ENCODE measurements at regions not wholly inside any gene's neighbourhood (a gene's known extent, or its start where the extent isn't known, plus 50 kb on each side); places are given as distances from the start of the nearest gene placed in this dataset.

DNA sequence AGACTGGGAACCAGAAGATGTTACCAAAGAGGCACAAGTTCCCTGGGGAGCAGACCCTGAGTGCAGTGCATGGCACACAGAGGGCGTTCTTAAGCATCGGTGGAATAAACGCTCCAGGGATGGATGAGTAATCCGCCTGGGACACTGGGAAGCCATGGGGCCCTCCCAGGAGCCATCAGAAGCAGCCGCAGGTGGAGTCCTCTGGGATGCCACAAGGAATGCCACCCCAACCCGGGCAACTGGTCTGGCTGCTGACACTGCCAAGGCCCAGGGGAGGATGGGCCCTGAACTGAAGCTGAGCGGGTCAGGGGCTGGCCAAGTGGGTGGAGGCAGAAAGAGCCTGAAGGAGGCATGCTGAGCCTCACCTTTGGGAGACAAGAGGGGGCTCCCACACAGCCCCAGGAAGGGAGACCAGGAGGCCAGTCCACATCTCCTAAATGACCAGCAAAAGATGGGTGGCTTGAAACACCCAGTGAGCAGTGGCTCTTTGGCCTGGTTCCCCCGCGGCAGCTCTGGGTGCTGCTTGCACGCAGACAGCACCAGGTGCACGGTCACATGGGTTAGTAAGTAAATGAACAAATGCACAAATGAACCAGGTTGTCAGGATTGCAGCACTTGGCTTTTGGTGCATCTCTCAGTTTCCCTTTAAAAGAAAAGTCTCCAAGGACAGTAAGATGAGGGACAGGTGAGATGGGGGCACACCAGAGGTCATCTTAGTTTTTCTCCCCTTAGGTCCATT is 141.3 kb upstream of the ZMIZ1 start:
- Histone ChIP-seq H3K27me3 (ENCODE audit: low read depth) (no peaks in the 10 kb centered on the region), H3K9me3 (no peaks in the 10 kb centered on the region), H3K4me3 (no peak overlapping the region), H3K4me1 (no peaks in the 10 kb centered on the region), H3K36me3 (replicated peaks) (no peaks in the 10 kb centered on the region)
- no peak for DNase-seq (ENCODE audit: low spot score in 2 of 2)
- in situ Hi-C loops (cut with MboI; ENCODE audit: low sequenced_read_pairs), result no loop called here

DNA sequence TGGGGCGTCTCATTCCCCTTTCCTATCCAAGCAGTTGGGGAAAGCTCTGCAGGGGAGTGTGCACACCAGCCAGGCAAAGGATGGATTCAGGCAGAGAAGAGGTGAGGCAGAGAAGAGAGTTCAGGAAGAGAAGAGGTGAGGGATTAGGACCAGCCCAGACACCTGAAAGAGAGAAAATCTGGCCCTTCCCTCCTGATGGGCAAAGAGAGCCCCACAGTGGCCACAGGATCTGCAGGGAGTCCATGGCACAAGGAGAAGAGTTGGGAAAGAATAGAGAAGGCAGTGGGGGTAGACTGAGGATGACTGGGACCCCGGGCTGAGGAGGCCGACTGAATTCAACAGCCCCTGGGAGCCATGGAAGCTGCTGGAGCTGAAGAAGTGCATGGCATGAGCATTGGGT is 140.4 kb upstream of the ZMIZ1 start:
- H3K9me3 ChIP-seq, result no peaks in the 10 kb centered on the region
- H3K4me3 ChIP-seq, result no peak overlapping the region
- no peaks in the 10 kb centered on the region for H3K4me1 ChIP-seq
- in situ Hi-C loops (cut with MboI; ENCODE audit: low sequenced_read_pairs), result no loop called here
- no peak for DNase-seq (ENCODE audit: low spot score in 2 of 2)
- no peaks in the 10 kb centered on the region for H3K27me3 ChIP-seq (ENCODE audit: low read depth)
- H3K36me3 ChIP-seq (replicated peaks), result no peaks in the 10 kb centered on the region

DNA sequence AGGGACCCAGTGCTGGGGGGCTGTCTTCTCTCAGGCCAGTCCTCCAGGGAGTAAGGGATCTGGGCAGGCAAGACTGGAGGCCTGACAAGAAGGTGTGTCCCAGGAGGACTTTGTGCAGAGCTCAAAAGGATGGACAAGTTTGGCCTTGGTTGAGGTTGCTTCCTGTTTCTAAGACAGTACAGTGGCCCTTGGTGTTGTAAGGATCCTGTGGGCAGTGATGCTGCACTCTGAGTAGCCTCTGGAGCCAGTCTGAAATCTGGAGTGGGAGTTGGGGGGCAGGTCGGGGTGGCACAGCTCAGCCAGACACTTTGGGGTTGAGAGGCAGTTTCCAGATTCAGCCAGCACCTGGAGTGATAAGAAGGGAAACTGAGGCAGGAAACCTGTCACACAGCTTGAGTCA is 139.2 kb upstream of the ZMIZ1 start:
- Histone ChIP-seq H3K27me3 (ENCODE audit: low read depth) (no peaks in the 10 kb centered on the region), H3K4me1 (no peaks in the 10 kb centered on the region), H3K9me3 (no peaks in the 10 kb centered on the region), H3K36me3 (replicated peaks) (no peaks in the 10 kb centered on the region), H3K4me3 (no peak overlapping the region)
- in situ Hi-C loops (cut with MboI; ENCODE audit: low sequenced_read_pairs), result no loop called here
- no peak for DNase-seq (ENCODE audit: low spot score in 2 of 2)

DNA sequence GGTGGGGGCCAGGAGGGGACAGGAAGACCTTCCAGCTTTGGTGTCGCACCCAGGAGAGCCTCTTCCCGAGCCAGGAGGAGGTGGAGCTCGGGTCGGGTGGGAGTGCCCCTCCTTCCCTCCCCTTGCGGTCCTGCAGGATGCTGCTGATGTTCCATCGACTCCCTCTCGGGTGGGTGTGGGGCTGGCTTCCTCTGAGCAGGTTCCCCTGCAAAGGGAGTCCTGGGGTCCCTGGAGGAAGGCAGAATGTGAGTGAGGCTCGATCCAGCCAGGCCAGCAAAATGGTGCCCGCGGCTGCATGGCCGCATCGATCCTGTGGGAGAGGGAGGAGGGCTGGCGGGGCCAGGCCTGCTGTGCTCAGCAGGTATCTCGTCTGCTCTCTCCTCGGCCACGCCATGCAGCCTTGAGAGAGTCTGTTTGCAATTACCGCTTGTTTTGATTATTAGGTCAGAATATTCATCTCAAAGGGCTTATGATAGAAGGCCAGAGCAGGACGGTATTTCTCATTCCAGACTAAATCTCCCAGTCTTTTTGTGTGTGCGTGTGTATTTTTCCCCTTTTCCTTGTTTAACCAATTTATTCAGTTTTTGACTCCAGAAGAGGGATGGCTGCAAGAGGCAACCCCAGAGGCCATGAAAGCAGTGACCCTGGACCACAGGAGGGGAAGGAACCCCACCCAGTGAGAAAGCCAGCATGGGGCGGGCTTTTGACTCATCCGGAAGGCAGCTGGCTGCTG is 137.3 kb upstream of the ZMIZ1 start:
- H3K27me3 ChIP-seq (ENCODE audit: low read depth), result no peaks in the 10 kb centered on the region
- H3K4me3 ChIP-seq, result no peak overlapping the region
- no peaks in the 10 kb centered on the region for H3K4me1 ChIP-seq
- no peaks in the 10 kb centered on the region for H3K9me3 ChIP-seq
- no peak for DNase-seq (ENCODE audit: low spot score in 2 of 2)
- H3K36me3 ChIP-seq (replicated peaks), result no peaks in the 10 kb centered on the region
- in situ Hi-C loops (cut with MboI; ENCODE audit: low sequenced_read_pairs), result no loop called here

DNA sequence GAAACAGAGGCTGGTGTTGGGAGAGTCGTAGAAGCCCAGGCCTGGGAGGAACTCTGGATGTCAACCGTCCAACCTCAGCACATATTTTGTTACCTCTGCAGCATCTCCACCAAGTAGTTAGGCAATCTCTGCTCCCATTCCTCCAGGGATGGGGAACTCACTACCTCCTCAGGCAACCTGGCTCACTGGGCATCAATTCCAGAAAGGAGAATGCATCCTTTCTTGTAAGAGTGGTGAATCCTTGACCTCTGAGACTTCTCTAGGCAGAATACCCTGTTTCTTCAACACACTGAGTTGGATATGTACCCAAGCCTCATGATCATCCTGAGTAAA is 136.7 kb upstream of the ZMIZ1 start:
- Histone ChIP-seq H3K4me3 (no peak overlapping the region), H3K27me3 (ENCODE audit: low read depth) (no peaks in the 10 kb centered on the region), H3K4me1 (no peaks in the 10 kb centered on the region), H3K9me3 (no peaks in the 10 kb centered on the region), H3K36me3 (replicated peaks) (no peaks in the 10 kb centered on the region)
- in situ Hi-C loops (cut with MboI; ENCODE audit: low sequenced_read_pairs), result no loop called here
- no peak for DNase-seq (ENCODE audit: low spot score in 2 of 2)

DNA sequence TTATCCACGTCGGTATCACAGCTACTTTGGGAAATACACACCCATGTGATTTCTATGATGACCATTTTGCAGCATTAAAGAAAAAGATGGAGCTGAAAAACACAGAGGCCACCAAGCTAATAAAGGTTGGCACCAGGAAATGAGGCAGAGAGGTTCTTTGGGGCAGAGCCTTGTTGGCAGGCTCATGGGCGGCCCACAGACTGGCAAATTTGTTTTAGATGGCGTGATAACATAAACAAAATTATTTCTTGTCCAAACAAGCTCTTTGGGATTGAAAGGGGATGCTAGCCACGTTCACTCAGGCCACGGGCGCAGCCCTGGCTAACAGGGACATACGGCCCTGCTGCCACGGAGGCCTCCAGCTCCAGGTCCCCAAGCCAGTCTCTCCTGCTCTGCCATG is 135.9 kb upstream of the ZMIZ1 start:
- Histone ChIP-seq H3K4me3 (no peak overlapping the region), H3K27me3 (ENCODE audit: low read depth) (no peaks in the 10 kb centered on the region), H3K36me3 (replicated peaks) (no peaks in the 10 kb centered on the region), H3K4me1 (no peaks in the 10 kb centered on the region), H3K9me3 (no peaks in the 10 kb centered on the region)
- no peak for DNase-seq (ENCODE audit: low spot score in 2 of 2)
- in situ Hi-C loops (cut with MboI; ENCODE audit: low sequenced_read_pairs), result no loop called here

DNA sequence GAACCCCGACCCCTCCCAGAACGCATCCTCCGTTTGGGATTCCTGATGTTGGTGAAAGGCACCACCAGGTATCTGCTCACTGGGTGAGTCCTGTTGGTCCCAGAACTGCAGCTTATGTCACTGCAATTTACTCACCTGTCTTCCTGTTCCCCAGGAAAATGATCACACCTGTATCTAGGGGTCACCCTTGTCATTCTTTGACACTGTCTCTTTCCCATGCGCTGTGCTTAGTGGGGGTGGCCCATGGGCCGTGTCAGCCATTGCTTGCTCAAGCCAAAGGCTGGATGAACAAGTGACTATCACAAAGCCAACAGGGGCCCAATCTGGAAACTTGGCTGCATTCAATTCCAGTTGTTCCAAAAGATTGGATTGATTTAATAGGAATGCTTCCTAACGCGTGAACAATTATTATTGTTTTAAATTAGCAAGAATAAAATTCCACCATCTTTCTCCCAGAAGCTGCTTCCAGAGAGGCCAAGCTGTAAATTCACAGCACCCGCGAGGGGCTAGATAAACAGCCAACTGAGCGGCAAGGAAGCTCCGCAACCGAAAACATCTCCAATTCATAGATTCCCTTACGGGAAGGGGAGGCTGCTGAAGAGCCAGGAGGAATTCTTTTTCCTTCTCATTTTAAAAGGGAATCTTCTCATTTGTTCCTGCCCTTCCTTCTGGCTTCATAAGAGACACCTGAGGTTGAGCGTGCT is 134.8 kb upstream of the ZMIZ1 start:
- H3K4me3 ChIP-seq, result no peak overlapping the region
- no peak for DNase-seq (ENCODE audit: low spot score in 2 of 2)
- no peaks in the 10 kb centered on the region for H3K9me3 ChIP-seq
- in situ Hi-C loops (cut with MboI; ENCODE audit: low sequenced_read_pairs), result no loop called here
- no peaks in the 10 kb centered on the region for H3K27me3 ChIP-seq (ENCODE audit: low read depth)
- H3K4me1 ChIP-seq, result no peaks in the 10 kb centered on the region
- no peaks in the 10 kb centered on the region for H3K36me3 ChIP-seq (replicated peaks)

DNA sequence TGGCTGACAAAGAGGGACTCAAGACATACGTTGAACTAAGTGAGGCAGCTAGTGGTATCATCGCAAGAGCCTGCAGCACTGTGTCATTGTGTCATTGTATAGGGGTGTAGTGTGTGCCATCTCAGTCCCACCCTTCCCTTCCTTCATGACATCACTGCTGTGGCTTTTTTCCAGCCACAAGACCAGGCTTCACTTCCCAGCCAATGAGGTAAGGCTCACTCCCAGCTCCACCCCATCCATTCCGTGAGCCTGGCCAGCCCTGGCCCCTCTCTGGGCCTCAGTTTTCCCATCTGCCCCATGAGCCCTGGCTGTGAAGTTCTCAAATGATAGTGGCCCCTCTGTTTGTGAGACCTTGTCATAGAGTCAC is 134.3 kb upstream of the ZMIZ1 start:
- Histone ChIP-seq H3K4me3 (no peak overlapping the region), H3K9me3 (no peaks in the 10 kb centered on the region), H3K4me1 (no peaks in the 10 kb centered on the region), H3K27me3 (ENCODE audit: low read depth) (no peaks in the 10 kb centered on the region), H3K36me3 (replicated peaks) (no peaks in the 10 kb centered on the region)
- DNase-seq (ENCODE audit: low spot score in 2 of 2), result no peak
- in situ Hi-C loops (cut with MboI; ENCODE audit: low sequenced_read_pairs), result no loop called here

DNA sequence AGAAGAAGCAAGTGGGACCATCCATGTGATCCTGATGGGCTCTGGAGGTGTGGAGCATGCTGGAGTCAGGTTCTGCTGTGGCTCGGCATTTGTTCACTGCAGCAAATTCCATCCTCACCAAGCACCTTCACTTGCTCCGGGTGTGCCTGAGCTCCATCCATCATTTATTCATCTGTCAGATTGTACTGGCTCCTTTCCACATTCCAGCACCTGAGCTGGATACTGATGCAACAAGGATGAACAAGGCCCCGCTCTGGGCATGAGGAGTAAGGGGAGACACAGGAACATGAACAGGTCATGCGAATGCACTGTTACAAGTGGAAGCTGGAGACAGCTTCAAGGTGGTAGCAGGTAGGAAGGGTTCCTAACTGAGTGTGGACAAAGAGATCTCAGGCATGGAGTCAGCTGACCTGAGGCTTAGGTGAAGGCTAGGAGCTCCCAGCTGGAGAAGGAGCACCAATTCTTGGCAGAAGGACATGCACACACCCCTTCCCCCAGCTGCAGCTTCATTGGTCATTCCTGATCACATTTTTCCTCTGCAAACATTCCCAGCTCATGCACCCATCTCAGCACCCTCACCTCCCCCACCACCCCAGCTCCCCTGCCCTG is 133.7 kb upstream of the ZMIZ1 start:
- no peaks in the 10 kb centered on the region for H3K9me3 ChIP-seq
- H3K4me3 ChIP-seq, result no peak overlapping the region
- no peaks in the 10 kb centered on the region for H3K27me3 ChIP-seq (ENCODE audit: low read depth)
- no peaks in the 10 kb centered on the region for H3K4me1 ChIP-seq
- H3K36me3 ChIP-seq (replicated peaks), result no peaks in the 10 kb centered on the region
- no peak for DNase-seq (ENCODE audit: low spot score in 2 of 2)
- in situ Hi-C loops (cut with MboI; ENCODE audit: low sequenced_read_pairs), result no loop called here

DNA sequence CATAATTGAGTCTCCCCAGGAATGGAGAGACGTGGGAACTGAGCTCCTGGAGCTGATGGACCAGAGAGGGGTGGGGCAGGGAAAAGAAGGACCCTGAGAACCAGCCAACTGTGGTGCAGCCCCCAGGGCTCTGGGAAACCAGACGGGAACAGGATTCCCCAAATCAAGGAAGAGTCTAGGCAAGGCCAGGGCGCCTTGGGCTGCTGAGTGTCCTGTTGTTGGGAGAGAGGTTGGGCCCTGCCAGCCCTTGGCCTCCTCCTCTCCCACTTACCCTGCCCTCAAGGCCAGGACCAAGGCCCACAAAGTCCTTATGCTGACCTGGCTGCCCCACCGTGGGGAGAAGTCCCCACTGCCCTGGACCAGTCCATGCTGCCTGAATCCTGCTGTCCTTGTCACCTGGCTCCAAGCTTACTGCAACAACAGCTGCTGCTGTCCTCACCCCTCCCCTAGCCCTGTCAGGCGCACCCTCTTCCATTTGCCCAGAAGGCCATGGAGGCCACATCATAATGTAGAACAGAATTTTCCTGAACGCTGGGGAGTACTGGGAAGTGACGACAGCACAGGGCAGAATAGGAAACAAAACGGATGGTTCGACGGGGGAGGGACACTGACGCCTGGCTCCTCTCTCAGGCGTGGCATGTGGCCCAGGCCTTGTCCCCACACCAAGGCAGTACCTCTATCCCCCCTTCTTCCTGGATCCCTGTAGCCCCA is 132.9 kb upstream of the ZMIZ1 start:
- H3K36me3 ChIP-seq (replicated peaks), result no peaks in the 10 kb centered on the region
- no peaks in the 10 kb centered on the region for H3K9me3 ChIP-seq
- DNase-seq (ENCODE audit: low spot score in 2 of 2), result no peak
- no peaks in the 10 kb centered on the region for H3K27me3 ChIP-seq (ENCODE audit: low read depth)
- H3K4me3 ChIP-seq, result no peak overlapping the region
- H3K4me1 ChIP-seq, result no peaks in the 10 kb centered on the region
- in situ Hi-C loops (cut with MboI; ENCODE audit: low sequenced_read_pairs), result no loop called here

DNA sequence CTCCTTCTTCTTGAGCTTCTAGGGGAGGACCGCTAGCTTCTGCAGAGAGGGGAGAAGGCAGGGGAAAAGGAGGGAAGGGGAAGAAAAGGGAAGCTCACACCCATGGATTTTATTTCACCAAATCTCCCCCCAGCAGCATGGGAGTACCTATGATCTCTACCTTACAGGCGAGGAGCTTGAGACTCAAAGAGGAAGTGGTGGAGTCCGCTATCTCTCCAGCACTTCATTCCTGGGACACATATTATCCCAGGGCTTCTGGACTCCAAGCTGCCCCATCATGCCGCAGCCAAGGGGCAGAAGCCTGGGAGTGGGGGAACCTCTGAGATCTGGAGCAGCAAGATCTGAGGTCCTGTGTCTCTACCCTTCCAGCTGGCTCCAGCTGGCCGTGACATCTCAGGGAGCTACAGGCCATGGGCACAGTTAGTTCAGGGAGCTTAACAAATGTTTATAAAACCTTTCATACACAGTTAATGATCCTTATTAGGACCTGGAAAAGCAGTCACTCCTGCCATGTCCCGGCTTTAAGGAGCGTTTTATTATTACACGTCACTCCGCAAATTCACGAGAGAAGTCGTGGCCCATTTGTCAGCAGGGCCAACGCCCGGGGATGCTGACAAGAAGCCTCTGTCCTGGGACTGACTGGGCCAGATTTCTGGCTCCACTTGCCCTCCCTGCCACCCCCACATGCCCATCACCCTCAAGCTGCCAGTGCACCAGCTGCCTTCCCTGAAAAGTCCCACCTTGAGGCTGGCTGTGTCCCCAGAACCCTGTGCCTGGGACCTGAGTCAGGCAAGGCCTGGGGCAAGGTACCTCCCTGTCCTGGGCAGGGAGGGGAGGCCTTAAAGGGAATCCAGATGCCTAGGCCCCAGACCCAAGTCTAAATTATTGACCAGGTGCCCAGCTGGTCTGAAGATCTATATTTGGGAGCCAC is 132.1 kb upstream of the ZMIZ1 start:
- in situ Hi-C loops (cut with MboI; ENCODE audit: low sequenced_read_pairs), result no loop called here
- no peak overlapping the region for H3K4me3 ChIP-seq
- H3K27me3 ChIP-seq (ENCODE audit: low read depth), result no peaks in the 10 kb centered on the region
- no peaks in the 10 kb centered on the region for H3K36me3 ChIP-seq (replicated peaks)
- H3K4me1 ChIP-seq, result no peaks in the 10 kb centered on the region
- no peaks in the 10 kb centered on the region for H3K9me3 ChIP-seq
- DNase-seq (ENCODE audit: low spot score in 2 of 2), result no peak

DNA sequence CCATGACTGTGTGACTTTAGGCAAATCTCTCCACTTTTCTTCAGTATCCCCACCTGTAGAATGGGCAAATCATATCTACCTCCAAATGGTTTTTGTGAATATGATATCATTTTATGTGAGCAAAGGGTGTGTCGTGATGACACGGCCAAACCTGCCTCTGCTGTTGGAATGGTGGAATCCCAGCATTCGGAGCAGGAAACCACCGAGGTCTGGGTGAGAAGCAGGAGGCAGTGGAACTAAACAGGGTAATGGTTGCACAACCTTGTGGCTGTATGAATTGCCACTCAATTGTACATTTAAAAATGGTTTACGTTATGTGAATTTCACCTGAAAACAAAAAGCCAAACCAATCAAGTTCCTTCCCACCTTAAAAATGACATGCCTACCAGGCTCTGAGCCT is 131.4 kb upstream of the ZMIZ1 start:
- Histone ChIP-seq H3K27me3 (ENCODE audit: low read depth) (no peaks in the 10 kb centered on the region), H3K9me3 (no peaks in the 10 kb centered on the region), H3K4me3 (no peak overlapping the region), H3K4me1 (no peaks in the 10 kb centered on the region), H3K36me3 (replicated peaks) (no peaks in the 10 kb centered on the region)
- in situ Hi-C loops (cut with MboI; ENCODE audit: low sequenced_read_pairs), result no loop called here
- DNase-seq (ENCODE audit: low spot score in 2 of 2), result no peak

All from HAP-1 (cell line).